ENCODE measurements at regions not wholly inside any gene's neighbourhood (a gene's known extent, or its start where the extent isn't known, plus 50 kb on each side); places are given as distances from the start of the nearest gene placed in this dataset.
"Not testable (repeated sequence)": the region's sequence is repeated elsewhere in the genome, so short reads cannot be mapped to it uniquely, and the experiment has no call there.

DNA sequence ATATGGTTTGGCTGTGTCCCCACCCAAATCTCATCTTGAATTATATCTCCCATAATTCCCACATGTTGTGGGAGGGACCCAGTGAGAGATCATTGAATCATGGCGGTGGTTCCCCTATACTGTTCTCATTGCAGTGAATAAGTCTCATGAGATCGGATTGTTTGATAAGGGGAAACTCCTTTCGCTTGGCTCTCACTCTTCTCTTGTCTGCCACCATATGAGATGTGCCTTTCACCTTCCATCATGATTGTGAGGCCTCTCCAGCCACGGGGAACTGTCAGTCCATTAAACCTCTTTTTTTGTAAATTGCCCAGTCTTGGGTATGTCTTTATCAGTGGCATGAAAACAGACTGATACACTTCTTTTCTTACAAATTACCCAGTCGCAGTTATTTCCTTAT lies 417.6 kb upstream of the RUNX1 start:
- H3K9ac ChIP-seq (ENCODE audit: low read length); H3K4me3 ChIP-seq (ENCODE audit: low read depth, low read length); H3K27me3 ChIP-seq (ENCODE audit: control insufficient read depth, insufficient read depth, low read length); H3K36me3 ChIP-seq (ENCODE audit: control insufficient read depth, insufficient read depth, low read length); H3K27ac ChIP-seq (ENCODE audit: low read depth, low read length): not testable (repeated sequence)
- Histone ChIP-seq H3K4me1 (ENCODE audit: control insufficient read depth, insufficient read depth, low read length) (peaks cover 14% of the 10 kb centered on the region), H3K9me3 (ENCODE audit: control insufficient read depth, insufficient read depth, low read depth, low read length) (peaks cover 29% of the 10 kb centered on the region)

DNA sequence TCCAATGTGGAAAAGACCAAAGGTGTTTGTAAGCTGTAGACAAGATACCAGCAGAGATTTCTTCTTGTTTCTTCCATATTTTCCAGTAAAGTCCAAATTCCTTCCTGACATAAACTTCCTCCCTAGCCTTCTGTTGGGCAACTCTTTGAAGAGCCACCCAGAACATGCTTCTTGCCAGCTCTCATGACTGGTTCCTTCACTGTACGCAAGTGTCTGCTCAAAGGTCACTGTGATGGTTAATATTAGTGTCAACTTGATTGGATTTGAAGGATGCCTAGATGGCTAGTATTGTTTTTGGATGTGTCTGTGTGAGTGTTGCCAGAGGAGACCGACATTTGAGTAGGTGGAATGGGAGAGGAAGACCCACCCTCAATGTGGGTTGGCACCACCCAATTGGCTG lies 416.6 kb upstream of the RUNX1 start:
- H3K9ac ChIP-seq (ENCODE audit: low read length), result no peak overlapping the region
- no peak overlapping the region for H3K27ac ChIP-seq (ENCODE audit: low read depth, low read length)
- H3K4me3 ChIP-seq (ENCODE audit: low read depth, low read length), result no peak overlapping the region

DNA sequence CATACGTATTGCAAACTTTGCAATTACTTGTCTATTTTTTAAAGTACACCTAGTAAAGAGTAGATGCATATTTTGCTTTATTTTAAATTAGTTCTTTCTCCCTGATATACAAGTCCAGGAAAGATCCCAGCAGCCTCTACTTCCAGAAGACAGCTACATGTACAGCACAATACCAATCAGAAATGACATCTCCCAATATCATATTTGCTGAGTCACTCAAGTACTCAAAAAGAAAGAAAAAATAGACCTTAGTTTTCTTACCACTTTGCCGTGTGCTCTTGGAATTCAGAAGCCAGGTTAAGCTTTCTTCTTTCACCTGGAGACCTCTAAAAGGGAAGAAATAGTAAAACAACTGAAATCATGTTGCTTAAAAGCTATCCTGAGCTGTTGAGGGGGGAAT lies 412.6 kb upstream of the RUNX1 start:
- Histone ChIP-seq H3K4me3 (ENCODE audit: low read depth, low read length) (no peak overlapping the region), H3K27me3 (ENCODE audit: control insufficient read depth, insufficient read depth, low read length) (no peaks in the 10 kb centered on the region), H3K9ac (ENCODE audit: low read length) (no peak overlapping the region), H3K27ac (ENCODE audit: low read depth, low read length) (no peak overlapping the region), H3K4me1 (ENCODE audit: control insufficient read depth, insufficient read depth, low read length) (peaks cover 10% of the 10 kb centered on the region; the same call in 1 of the 2 replicates), H3K36me3 (ENCODE audit: control insufficient read depth, insufficient read depth, low read length) (no peaks in the 10 kb centered on the region), H3K9me3 (ENCODE audit: control insufficient read depth, insufficient read depth, low read depth, low read length) (peaks cover 24% of the 10 kb centered on the region)

More for the DNA sequence above, 416.6 kb upstream of the RUNX1 start:
- Histone ChIP-seq H3K4me1 (ENCODE audit: control insufficient read depth, insufficient read depth, low read length) (peaks cover 10% of the 10 kb centered on the region), H3K9me3 (ENCODE audit: control insufficient read depth, insufficient read depth, low read depth, low read length) (peaks cover 29% of the 10 kb centered on the region), H3K27me3 (ENCODE audit: control insufficient read depth, insufficient read depth, low read length) (no peaks in the 10 kb centered on the region), H3K36me3 (ENCODE audit: control insufficient read depth, insufficient read depth, low read length) (no peaks in the 10 kb centered on the region)

DNA sequence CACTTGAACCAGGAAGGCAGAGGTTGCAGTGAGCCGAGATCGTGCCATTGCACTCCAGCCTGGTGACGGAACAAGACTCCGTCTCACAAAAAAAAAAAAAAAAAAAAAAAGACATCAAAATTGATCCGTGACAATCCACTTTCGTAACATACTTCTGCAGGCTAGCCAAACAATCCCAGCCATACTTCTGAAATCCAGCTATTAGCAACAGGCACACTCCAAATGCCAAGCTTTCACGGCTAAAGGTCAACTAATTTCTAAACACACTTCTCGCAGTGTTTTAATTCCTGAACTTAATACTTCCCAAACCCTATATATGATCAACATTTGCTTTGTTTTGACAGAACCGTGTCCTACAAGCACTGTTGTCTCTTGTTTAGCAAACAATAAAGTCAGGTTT lies 411.3 kb upstream of the RUNX1 start:
- H3K9me3 ChIP-seq (ENCODE audit: control insufficient read depth, insufficient read depth, low read depth, low read length), result peaks cover 12% of the 10 kb centered on the region
- no peak overlapping the region for H3K27ac ChIP-seq (ENCODE audit: low read depth, low read length)
- H3K27me3 ChIP-seq (ENCODE audit: control insufficient read depth, insufficient read depth, low read length), result no peaks in the 10 kb centered on the region
- H3K4me1 ChIP-seq (ENCODE audit: control insufficient read depth, insufficient read depth, low read length), result peaks cover 10% of the 10 kb centered on the region; the same call in 1 of the 2 replicates
- no peak overlapping the region for H3K4me3 ChIP-seq (ENCODE audit: low read depth, low read length)
- H3K9ac ChIP-seq (ENCODE audit: low read length), result no peak overlapping the region
- no peaks in the 10 kb centered on the region for H3K36me3 ChIP-seq (ENCODE audit: control insufficient read depth, insufficient read depth, low read length)

DNA sequence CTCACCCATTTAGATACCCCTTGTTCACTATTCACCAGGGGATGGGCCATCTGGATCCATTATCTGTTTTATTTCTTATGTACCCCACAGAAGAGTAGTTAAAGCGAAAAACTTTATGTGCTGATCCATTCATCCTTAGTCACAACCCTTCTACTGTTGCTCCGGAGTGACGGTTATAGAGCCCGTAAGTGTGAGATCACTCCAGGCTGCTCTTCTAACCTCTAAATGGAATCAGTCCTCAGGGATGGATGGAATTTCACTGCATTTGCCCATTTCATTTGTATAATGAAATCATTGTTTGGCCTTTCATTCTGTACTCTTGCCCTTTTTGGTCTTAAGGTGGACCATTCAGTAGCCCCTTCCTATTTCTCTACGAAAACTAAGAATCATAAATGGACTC lies 409.3 kb upstream of the RUNX1 start:
- no peak overlapping the region for H3K4me3 ChIP-seq (ENCODE audit: low read depth, low read length)
- H3K9ac ChIP-seq (ENCODE audit: low read length), result no peak overlapping the region
- H3K27me3 ChIP-seq (ENCODE audit: control insufficient read depth, insufficient read depth, low read length), result no peaks in the 10 kb centered on the region
- no peaks in the 10 kb centered on the region for H3K9me3 ChIP-seq (ENCODE audit: control insufficient read depth, insufficient read depth, low read depth, low read length)
- peaks cover 10% of the 10 kb centered on the region; the same call in 1 of the 2 replicates for H3K4me1 ChIP-seq (ENCODE audit: control insufficient read depth, insufficient read depth, low read length)
- no peaks in the 10 kb centered on the region for H3K36me3 ChIP-seq (ENCODE audit: control insufficient read depth, insufficient read depth, low read length)
- no peak overlapping the region for H3K27ac ChIP-seq (ENCODE audit: low read depth, low read length)

DNA sequence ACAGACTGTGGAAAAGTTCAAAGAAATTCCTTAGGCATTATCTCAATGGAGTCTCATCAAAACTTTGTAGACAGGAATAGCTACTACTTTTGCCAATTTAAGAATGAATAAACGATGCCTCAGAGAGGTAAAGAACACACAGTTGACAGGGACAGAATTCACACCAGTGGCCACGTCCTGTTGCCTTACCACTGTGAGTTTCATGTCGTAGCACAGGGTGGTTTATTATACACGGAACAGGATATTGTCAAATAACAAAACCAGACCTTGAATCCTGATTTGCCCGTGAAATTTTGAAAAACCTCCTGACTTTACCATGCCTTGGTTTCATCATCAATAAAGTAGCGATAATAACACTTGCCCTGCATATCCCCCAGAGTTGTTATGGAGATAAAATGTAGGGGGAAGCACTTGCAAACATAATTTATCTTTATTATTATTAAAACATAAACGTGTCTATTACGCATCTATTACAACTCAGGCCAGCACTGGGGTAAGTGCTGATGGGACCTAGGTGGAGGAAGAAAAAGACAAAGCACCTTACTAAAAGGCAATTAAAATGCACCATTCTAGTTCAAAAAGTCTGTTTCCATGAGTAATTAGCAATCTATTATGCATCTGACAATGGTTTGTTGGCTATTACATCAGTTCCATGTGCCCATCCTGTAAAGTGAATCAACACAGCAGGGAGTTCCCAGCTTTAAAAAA lies 408.1 kb upstream of the RUNX1 start:
- Histone ChIP-seq H3K4me3 (ENCODE audit: low read depth, low read length) (no peak overlapping the region), H3K4me1 (ENCODE audit: control insufficient read depth, insufficient read depth, low read length) (peaks cover 10% of the 10 kb centered on the region; the same call in 1 of the 2 replicates), H3K9me3 (ENCODE audit: control insufficient read depth, insufficient read depth, low read depth, low read length) (peaks cover under 1% of the 10 kb centered on the region; the same call in 1 of the 2 replicates), H3K9ac (ENCODE audit: low read length) (no peak overlapping the region), H3K27ac (ENCODE audit: low read depth, low read length) (no peak overlapping the region), H3K36me3 (ENCODE audit: control insufficient read depth, insufficient read depth, low read length) (no peaks in the 10 kb centered on the region), H3K27me3 (ENCODE audit: control insufficient read depth, insufficient read depth, low read length) (no peaks in the 10 kb centered on the region)

DNA sequence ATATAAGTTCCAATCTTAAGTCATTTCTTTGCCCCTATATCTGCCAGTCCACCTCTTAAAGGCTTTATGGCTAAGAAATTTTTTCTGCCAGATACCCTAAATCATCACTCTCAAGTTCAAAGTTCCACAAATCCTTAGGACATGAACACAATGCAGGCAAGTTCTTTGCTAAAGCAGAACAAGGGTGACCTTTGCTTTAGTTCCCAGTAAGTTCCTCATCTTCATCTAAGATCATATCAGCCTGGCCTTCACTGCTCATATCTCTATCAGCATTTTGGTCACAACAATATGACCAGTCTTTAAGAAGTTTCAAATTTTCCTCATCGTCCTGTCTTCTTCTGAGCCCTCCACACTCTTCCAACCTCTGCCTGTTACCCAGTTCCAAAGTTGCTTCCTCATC lies 402.2 kb upstream of the RUNX1 start:
- H3K4me1 ChIP-seq (ENCODE audit: control insufficient read depth, insufficient read depth, low read length), result no peaks in the 10 kb centered on the region
- no peaks in the 10 kb centered on the region for H3K27me3 ChIP-seq (ENCODE audit: control insufficient read depth, insufficient read depth, low read length)
- H3K9me3 ChIP-seq (ENCODE audit: control insufficient read depth, insufficient read depth, low read depth, low read length), result peaks cover 26% of the 10 kb centered on the region
- no peak overlapping the region for H3K9ac ChIP-seq (ENCODE audit: low read length)
- no peaks in the 10 kb centered on the region; the same call in 1 of the 2 replicates for H3K36me3 ChIP-seq (ENCODE audit: control insufficient read depth, insufficient read depth, low read length)
- H3K27ac ChIP-seq (ENCODE audit: low read depth, low read length), result no peak overlapping the region
- H3K4me3 ChIP-seq (ENCODE audit: low read depth, low read length), result no peak overlapping the region

DNA sequence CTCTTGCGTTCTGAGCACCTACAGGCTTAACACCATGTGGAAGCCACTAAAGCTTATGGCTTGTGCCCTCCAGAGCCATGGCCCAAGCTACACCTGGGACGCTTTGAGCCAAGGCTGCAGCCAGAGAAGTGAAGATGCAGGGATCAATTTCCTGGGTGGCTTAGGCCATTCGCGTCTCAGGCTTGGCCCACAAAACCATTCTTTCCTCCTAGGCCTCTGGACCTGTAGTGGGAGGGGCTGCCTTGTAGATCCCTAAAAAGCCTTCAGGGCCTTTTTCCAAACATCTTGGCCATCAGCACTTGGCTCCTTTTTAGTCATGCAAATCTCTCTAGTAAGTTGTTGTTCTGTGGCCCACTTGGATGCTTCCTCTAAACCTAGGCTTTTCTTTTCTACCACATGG lies 401.7 kb upstream of the RUNX1 start:
- H3K4me1 ChIP-seq (ENCODE audit: control insufficient read depth, insufficient read depth, low read length), result no peaks in the 10 kb centered on the region
- H3K27me3 ChIP-seq (ENCODE audit: control insufficient read depth, insufficient read depth, low read length), result no peaks in the 10 kb centered on the region
- H3K9ac ChIP-seq (ENCODE audit: low read length), result no peak overlapping the region
- H3K4me3 ChIP-seq (ENCODE audit: low read depth, low read length), result no peak overlapping the region
- no peaks in the 10 kb centered on the region; the same call in 1 of the 2 replicates for H3K36me3 ChIP-seq (ENCODE audit: control insufficient read depth, insufficient read depth, low read length)
- H3K27ac ChIP-seq (ENCODE audit: low read depth, low read length), result no peak overlapping the region
- peaks cover 26% of the 10 kb centered on the region for H3K9me3 ChIP-seq (ENCODE audit: control insufficient read depth, insufficient read depth, low read depth, low read length)

DNA sequence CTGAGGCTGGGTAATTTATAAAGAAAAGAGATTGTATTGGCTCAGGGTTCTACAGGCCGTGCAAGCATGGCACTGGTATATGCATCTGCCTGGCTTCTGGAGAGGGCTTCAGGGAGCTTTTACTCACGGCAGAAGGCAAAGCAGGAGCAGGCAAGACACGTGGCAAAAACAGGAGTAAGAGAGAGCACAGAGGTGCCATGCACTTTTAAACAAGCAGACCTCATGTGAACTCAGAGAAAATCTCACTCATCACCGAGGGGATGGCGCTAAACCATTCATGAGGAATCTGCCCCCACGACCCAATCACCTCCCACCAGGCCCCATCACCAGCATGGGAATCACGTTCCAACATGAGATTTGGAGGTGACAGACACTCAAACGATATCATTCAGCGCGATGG lies 400.7 kb upstream of the RUNX1 start:
- Histone ChIP-seq H3K9ac (ENCODE audit: low read length) (no peak overlapping the region), H3K27ac (ENCODE audit: low read depth, low read length) (no peak overlapping the region), H3K36me3 (ENCODE audit: control insufficient read depth, insufficient read depth, low read length) (no peaks in the 10 kb centered on the region; the same call in 1 of the 2 replicates), H3K27me3 (ENCODE audit: control insufficient read depth, insufficient read depth, low read length) (no peaks in the 10 kb centered on the region), H3K4me3 (ENCODE audit: low read depth, low read length) (no peak overlapping the region), H3K9me3 (ENCODE audit: control insufficient read depth, insufficient read depth, low read depth, low read length) (peaks cover 26% of the 10 kb centered on the region), H3K4me1 (ENCODE audit: control insufficient read depth, insufficient read depth, low read length) (no peaks in the 10 kb centered on the region)

DNA sequence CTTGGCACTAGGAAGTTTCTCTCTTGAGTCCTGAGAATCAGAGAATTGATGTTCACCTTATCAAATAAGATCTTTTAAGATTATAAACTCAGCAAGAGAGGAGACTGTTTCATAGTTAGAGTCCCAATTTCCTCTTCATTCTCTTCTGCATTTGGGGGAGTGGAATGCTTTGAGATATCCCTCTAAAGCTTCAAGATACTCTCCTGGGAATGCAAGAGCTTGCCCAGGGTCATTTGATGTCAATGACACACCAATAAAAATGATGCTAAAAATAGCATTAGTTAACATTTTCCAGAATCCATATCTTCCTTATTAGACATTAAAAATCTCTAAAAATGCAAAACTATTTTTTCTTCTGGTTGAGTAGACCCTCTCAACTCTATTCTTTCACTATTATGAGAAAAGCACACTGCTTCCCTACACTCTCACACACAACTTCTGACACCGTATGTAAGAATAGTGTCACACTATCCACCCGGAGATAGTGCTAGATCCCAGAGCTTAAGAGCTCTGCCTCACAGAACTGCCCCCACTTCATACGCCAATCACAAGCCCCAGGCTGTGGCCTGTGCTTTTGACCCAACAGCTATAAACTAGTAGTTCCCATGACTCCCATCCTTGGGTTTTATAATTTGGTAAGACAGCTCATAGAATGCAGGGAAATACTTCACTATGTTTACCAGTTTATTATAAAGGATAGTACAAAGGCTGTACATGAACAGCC lies 399.9 kb upstream of the RUNX1 start:
- Histone ChIP-seq H3K4me3 (ENCODE audit: low read depth, low read length) (no peak overlapping the region), H3K27ac (ENCODE audit: low read depth, low read length) (no peak overlapping the region), H3K9me3 (ENCODE audit: control insufficient read depth, insufficient read depth, low read depth, low read length) (peaks cover 26% of the 10 kb centered on the region), H3K36me3 (ENCODE audit: control insufficient read depth, insufficient read depth, low read length) (no peaks in the 10 kb centered on the region; the same call in 1 of the 2 replicates), H3K4me1 (ENCODE audit: control insufficient read depth, insufficient read depth, low read length) (no peaks in the 10 kb centered on the region), H3K27me3 (ENCODE audit: control insufficient read depth, insufficient read depth, low read length) (0 out of 2 replicates have a peak, but pooled peaks cover 3% of the 10 kb centered on the region), H3K9ac (ENCODE audit: low read length) (no peak overlapping the region)

DNA sequence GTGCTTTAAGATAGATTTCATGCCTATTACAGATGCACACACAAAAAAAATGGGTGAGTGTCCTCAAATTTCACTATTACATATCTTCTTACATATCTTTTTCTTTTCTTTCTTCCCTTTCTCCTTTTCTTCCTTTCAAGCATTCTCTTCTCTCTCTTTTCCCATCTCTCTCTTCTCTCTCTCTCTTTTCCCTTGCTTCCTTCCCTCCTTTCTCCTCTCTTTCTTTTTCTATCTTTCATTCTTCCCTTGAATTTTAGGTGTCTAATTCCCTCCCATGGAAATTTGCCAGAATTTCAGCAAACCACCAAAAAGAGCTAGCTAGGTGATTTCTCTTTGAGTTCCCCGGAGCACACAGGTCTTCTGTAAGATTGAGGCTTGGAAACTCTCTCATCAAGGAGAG lies 395.3 kb upstream of the RUNX1 start:
- Histone ChIP-seq H3K9me3 (ENCODE audit: control insufficient read depth, insufficient read depth, low read depth, low read length) (no peaks in the 10 kb centered on the region; the same call in 1 of the 2 replicates), H3K27me3 (ENCODE audit: control insufficient read depth, insufficient read depth, low read length) (0 out of 2 replicates have a peak, but pooled peaks cover 4% of the 10 kb centered on the region), H3K4me3 (ENCODE audit: low read depth, low read length) (no peak overlapping the region), H3K36me3 (ENCODE audit: control insufficient read depth, insufficient read depth, low read length) (no peaks in the 10 kb centered on the region), H3K9ac (ENCODE audit: low read length) (no peak overlapping the region), H3K4me1 (ENCODE audit: control insufficient read depth, insufficient read depth, low read length) (no peaks in the 10 kb centered on the region), H3K27ac (ENCODE audit: low read depth, low read length) (no peak overlapping the region)
